B cell (primary cell): ENCODE measurements at regions not wholly inside any gene's neighbourhood (a gene's known extent, or its start where the extent isn't known, plus 50 kb on each side); places are given as distances from the start of the nearest gene placed in this dataset.

Experiments used
- ATAC-seq: fragments of 200-7000 bp; cut with Tn5 transposase; one replicate; pipeline ENCODE4 v1.10.0; 2021; ENCODE audit warnings: low read depth, mild to moderate bottlenecking, moderate number of reproducible peaks, moderate library complexity
- CTCF ChIA-PET: fragments of 350-600 bp; sonication (Branson Sonifier 250); formaldehyde crosslinking; loops from one replicate; lab custom pipeline; 2021; ENCODE audit warnings: antibody characterized with exemption, inconsistent platforms; lab: Charles Lee
- POLR2A ChIA-PET: fragments of 350-600 bp; sonication (Branson Sonifier 250); formaldehyde crosslinking; loops from one replicate; lab custom pipeline; 2021; ENCODE audit warnings: antibody characterized with exemption; lab: Charles Lee
- DNase-seq: peaks from one replicate; pipeline ENCODE4 v3.0.0; 2013
- H2AFZ ChIP-seq: 2 replicates; pipeline ENCODE4 v1.6.1; 2012; ENCODE audit warnings: mild to moderate bottlenecking, low read depth, low read length; ENCODE audit not compliant: insufficient read depth, poor library complexity, severe bottlenecking
- H3K27ac ChIP-seq, 2 donors: 1 replicate in 1 of 2; 2 replicates in 1 of 2; pipeline ENCODE4 v1.5.1; 2012 to 2013; ENCODE audit warnings: low read length in 2 of 2, mild to moderate bottlenecking in 2 of 2, moderate library complexity in 1 of 2
- H3K27me3 ChIP-seq, 4 experiments: fragments of 200-600 bp in 1 of 4; sonication (generic) in 1 of 4; replicated peaks in 1 of 4; 1 replicate in 2 of 4; 2 replicates in 2 of 4; pipeline versions ENCODE4 v1.6.1 to v1.7.0; 2013 to 2016; ENCODE audit warnings: low read length in 3 of 4, mild to moderate bottlenecking in 2 of 4, mixed read lengths in 1 of 4, moderate library complexity in 1 of 4; ENCODE audit not compliant: insufficient read depth in 4 of 4, control insufficient read depth in 3 of 4; ENCODE audit errors: control extremely low read depth in 1 of 4
- H3K36me3 ChIP-seq, 2 experiments: replicated peaks in 1 of 2; 1 replicate in 1 of 2; 2 replicates in 1 of 2; pipeline versions ENCODE4 v1.6.1 to v1.7.1; 2013; ENCODE audit warnings: low read length in 1 of 2; ENCODE audit not compliant: insufficient read depth in 2 of 2, control insufficient read depth in 1 of 2; ENCODE audit errors: control extremely low read depth in 1 of 2, extremely low read depth in 1 of 2
- H3K4me1 ChIP-seq, 2 donors: fragments of 200-600 bp in 1 of 2; sonication (generic) in 1 of 2; 1 replicate in 1 of 2; 2 replicates in 1 of 2; pipeline versions ENCODE4 v1.5.1 to v1.6.1; 2013 to 2017; ENCODE audit warnings: low read length in 2 of 2; ENCODE audit not compliant: control insufficient read depth in 2 of 2, insufficient read depth in 2 of 2
- H3K4me2 ChIP-seq: replicated peaks from 2 replicates; pipeline ENCODE3; 2012; ENCODE audit warnings: mild to moderate bottlenecking, low read depth, low read length; ENCODE audit not compliant: poor library complexity, severe bottlenecking
- H3K4me3 ChIP-seq, 5 experiments: fragments of 200-600 bp in 1 of 5; sonication (generic) in 1 of 5; 1 replicate in 3 of 5; 2 replicates in 2 of 5; pipeline versions ENCODE4 v1.5.1 to v1.7.0; 2011 to 2016; ENCODE audit warnings: low read length in 4 of 5, mild to moderate bottlenecking in 4 of 5, low read depth in 2 of 5, control low read depth in 1 of 5, moderate library complexity in 1 of 5; ENCODE audit not compliant: insufficient read depth in 1 of 5; ENCODE audit errors: control extremely low read depth in 1 of 5, extremely low read depth in 1 of 5
- H3K79me2 ChIP-seq: fragments of 200-600 bp; sonication (generic); one replicate; pipeline ENCODE4 v1.6.0; 2016; ENCODE audit warnings: low read length; ENCODE audit not compliant: control insufficient read depth, insufficient read depth
- H3K9ac ChIP-seq: fragments of 200-600 bp; sonication (generic); 2 replicates; pipeline ENCODE4 v1.6.1; 2017; ENCODE audit warnings: mild to moderate bottlenecking, low read length, moderate library complexity
- H3K9me3 ChIP-seq, 3 donors: one replicate each; pipeline versions ENCODE4 v1.6.1 to v1.7.1; 2013; ENCODE audit warnings: low read length in 2 of 3; ENCODE audit not compliant: control insufficient read depth in 2 of 3, insufficient read depth in 1 of 3; ENCODE audit errors: control extremely low read depth in 1 of 3
- H4K20me1 ChIP-seq: 2 replicates; pipeline ENCODE4 v1.6.0; 2012; ENCODE audit warnings: mild to moderate bottlenecking, low read length; ENCODE audit not compliant: insufficient read depth, control insufficient read depth, poor library complexity, severe bottlenecking
- H3K27ac Mint-ChIP-seq: one replicate; pipeline ENCODE4 v1.8.0; 2021; ENCODE audit warnings: mixed read lengths
- H3K27me3 Mint-ChIP-seq: one replicate; pipeline ENCODE4 v1.8.0; 2021; ENCODE audit warnings: mixed read lengths
- H3K4me1 Mint-ChIP-seq: one replicate; pipeline ENCODE4 v1.8.0; 2021; ENCODE audit warnings: mixed read lengths
- H3K4me3 Mint-ChIP-seq: one replicate; pipeline ENCODE4 v1.8.0; 2021; ENCODE audit warnings: mixed read lengths
- H3K9me3 Mint-ChIP-seq: one replicate; pipeline ENCODE4 v1.8.0; 2022; ENCODE audit warnings: mixed read lengths; ENCODE audit not compliant: insufficient read depth
- CTCF ChIP-seq: fragments of 200-600 bp; IDR thresholded peaks from one replicate; pipeline ENCODE4 v1.8.0; 2022; ENCODE audit warnings: antibody characterized with exemption, mild to moderate bottlenecking
- EZH2 ChIP-seq: IDR thresholded peaks from 2 replicates; pipeline ENCODE4 v1.6.1; 2012; ENCODE audit warnings: borderline replicate concordance, low read depth, mild to moderate bottlenecking, moderate library complexity, low read length; ENCODE audit not compliant: insufficient read depth, poor library complexity, severe bottlenecking
- WGBS: methylation state at CpG from one replicate; pipeline ENCODE4 v1.1.5; 2013; ENCODE audit warnings: missing lambda C conversion rate; ENCODE audit not compliant: insufficient coverage; 5-methylcytosine and 5-hydroxymethylcytosine counted together
- intact Hi-C: fragments of 100-400 bp; cut with micrococcal nuclease; formaldehyde crosslinking; loops from one replicate; pipeline ENCODE4 v1.10.0; 2022

GRCh38 chr16:61460020-61460419, 576.2 kb downstream of the CDH8 start:
- no peak overlapping the region for H3K4me3 Mint-ChIP-seq
- no peaks in the 10 kb centered on the region for H3K4me1 ChIP-seq
- H3K27me3 ChIP-seq = no peaks in the 10 kb centered on the region
- no peaks in the 10 kb centered on the region for H3K27me3 Mint-ChIP-seq
- H3K79me2 ChIP-seq = no peaks in the 10 kb centered on the region
- H4K20me1 ChIP-seq = no peaks in the 10 kb centered on the region
- H3K9me3 Mint-ChIP-seq = peaks cover 8% of the 10 kb centered on the region
- H3K27ac ChIP-seq = no peak overlapping the region
- intact Hi-C loops = no loop called here
- DNase-seq (no peak), ATAC-seq (no peak)
- H3K36me3 ChIP-seq = no peaks in the 10 kb centered on the region
- TF ChIP-seq CTCF = no peak
- no peak for TF ChIP-seq EZH2
- H3K27ac Mint-ChIP-seq = no peak overlapping the region
- no peak overlapping the region for H3K4me2 ChIP-seq
- H2AFZ ChIP-seq = no peak overlapping the region
- no peak overlapping the region for H3K9ac ChIP-seq
- ChIA-PET CTCF (no interaction called here), POLR2A (no interaction called here)
- no peak overlapping the region for H3K4me3 ChIP-seq
- 80% methylated on average over 1 of the region's 3 CpGs for WGBS
- H3K4me1 Mint-ChIP-seq = no peaks in the 10 kb centered on the region
- H3K9me3 ChIP-seq = peaks cover 0 to 9% (median 0%) of the 10 kb centered on the region in 3 donors

DNA sequence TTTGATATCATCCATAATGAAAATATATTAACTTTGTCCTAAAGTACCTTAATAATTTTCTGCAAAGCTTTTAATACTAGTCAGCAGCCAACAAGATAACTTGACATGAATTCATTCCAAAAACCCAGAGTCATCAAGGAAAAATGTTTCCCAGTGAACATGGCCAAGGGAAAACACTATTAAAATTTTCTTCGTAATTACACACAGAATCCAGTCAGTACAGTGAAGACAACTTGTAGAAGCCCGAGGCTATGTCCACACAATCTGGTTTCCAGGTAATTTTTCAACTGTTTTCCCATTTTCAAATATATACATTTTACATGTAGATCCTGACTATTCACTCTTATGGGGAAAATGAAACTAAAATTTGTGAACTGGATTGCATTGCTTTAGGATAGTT, 600.9 kb downstream of the CDH8 start:
- H4K20me1 ChIP-seq = no peaks in the 10 kb centered on the region
- ChIA-PET POLR2A (no interaction called here), CTCF (no interaction called here)
- Mint-ChIP-seq H3K4me1 (no peaks in the 10 kb centered on the region), H3K27me3 (no peaks in the 10 kb centered on the region), H3K27ac (no peak overlapping the region), H3K9me3 (no peaks in the 10 kb centered on the region), H3K4me3 (no peak overlapping the region)
- H3K27me3 ChIP-seq = no peaks in the 10 kb centered on the region
- H3K4me2 ChIP-seq = no peak overlapping the region
- no peaks in the 10 kb centered on the region for H3K79me2 ChIP-seq
- intact Hi-C loops = no loop called here
- H3K27ac ChIP-seq = no peak overlapping the region
- H3K9ac ChIP-seq = no peak overlapping the region
- H3K9me3 ChIP-seq = no peaks in the 10 kb centered on the region
- no peaks in the 10 kb centered on the region for H3K36me3 ChIP-seq
- no peak for DNase-seq
- no peak for ATAC-seq
- 100% methylated on average over 1 of the region's 2 CpGs for WGBS
- H2AFZ ChIP-seq = no peak overlapping the region
- no peak overlapping the region for H3K4me3 ChIP-seq
- TF ChIP-seq CTCF = no peak
- TF ChIP-seq EZH2 = no peak
- no peaks in the 10 kb centered on the region for H3K4me1 ChIP-seq
